ENCODE measurements at regions not wholly inside any gene's neighbourhood (a gene's known extent, or its start where the extent isn't known, plus 50 kb on each side); places are given as distances from the start of the nearest gene placed in this dataset.

- no peak overlapping the region for H3K4me3 ChIP-seq (ENCODE audit: low read depth, low read length)
- no peak for DNase-seq (ENCODE audit: low read depth)
- no peak for TF ChIP-seq CTCF (IDR thresholded peaks at IDR 0.05; ENCODE audit: control insufficient read depth, extremely low read depth, insufficient read depth)
Observed at GRCh38 chr4:140284456-140284855, 89.0 kb upstream of the SCOC start.

GRCh38 chr4:140281828-140282552, 91.5 kb upstream of the SCOC start:
- H3K4me3 ChIP-seq (ENCODE audit: low read depth, low read length), result no peak overlapping the region
- no peak for DNase-seq (ENCODE audit: low read depth)
- TF ChIP-seq CTCF (IDR thresholded peaks at IDR 0.05; ENCODE audit: control insufficient read depth, extremely low read depth, insufficient read depth), result peak; percentile 3; the same call in 1 of the 2 replicates

DNA sequence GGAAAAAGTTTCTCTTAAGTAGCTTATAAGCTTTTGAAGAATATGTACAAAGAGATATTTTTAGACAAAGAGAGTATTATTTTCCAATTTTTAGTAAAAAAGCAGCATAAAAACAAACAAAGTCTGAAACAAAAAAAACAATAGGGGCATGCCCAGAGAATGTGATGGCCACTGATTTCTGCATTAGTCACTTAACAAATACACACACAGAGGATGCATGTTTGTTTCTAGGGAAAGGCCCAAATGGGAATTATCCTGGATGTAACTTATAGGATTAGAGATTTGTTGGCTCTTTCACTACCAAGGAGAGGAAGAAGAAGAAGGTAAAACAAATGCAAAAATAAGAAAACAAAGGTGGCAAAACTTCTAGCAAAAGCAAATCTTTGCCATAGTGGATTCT, 95.9 kb upstream of the SCOC start:
- no peak overlapping the region for H3K4me3 ChIP-seq (ENCODE audit: low read depth, low read length)
- DNase-seq (ENCODE audit: low read depth), result no peak
- no peak for TF ChIP-seq CTCF (IDR thresholded peaks at IDR 0.05; ENCODE audit: control insufficient read depth, extremely low read depth, insufficient read depth)

GRCh38 chr4:140271553-140271952, 101.9 kb upstream of the SCOC start:
- DNase-seq (ENCODE audit: low read depth), result no peak
- TF ChIP-seq CTCF (IDR thresholded peaks at IDR 0.05; ENCODE audit: control insufficient read depth, extremely low read depth, insufficient read depth), result no peak
- H3K4me3 ChIP-seq (ENCODE audit: low read depth, low read length), result no peak overlapping the region

GRCh38 chr4:140269369-140269768, 104.1 kb upstream of the SCOC start:
- no peak overlapping the region for H3K4me3 ChIP-seq (ENCODE audit: low read depth, low read length)
- no peak for DNase-seq (ENCODE audit: low read depth)
- TF ChIP-seq CTCF (IDR thresholded peaks at IDR 0.05; ENCODE audit: control insufficient read depth, extremely low read depth, insufficient read depth), result no peak

DNA sequence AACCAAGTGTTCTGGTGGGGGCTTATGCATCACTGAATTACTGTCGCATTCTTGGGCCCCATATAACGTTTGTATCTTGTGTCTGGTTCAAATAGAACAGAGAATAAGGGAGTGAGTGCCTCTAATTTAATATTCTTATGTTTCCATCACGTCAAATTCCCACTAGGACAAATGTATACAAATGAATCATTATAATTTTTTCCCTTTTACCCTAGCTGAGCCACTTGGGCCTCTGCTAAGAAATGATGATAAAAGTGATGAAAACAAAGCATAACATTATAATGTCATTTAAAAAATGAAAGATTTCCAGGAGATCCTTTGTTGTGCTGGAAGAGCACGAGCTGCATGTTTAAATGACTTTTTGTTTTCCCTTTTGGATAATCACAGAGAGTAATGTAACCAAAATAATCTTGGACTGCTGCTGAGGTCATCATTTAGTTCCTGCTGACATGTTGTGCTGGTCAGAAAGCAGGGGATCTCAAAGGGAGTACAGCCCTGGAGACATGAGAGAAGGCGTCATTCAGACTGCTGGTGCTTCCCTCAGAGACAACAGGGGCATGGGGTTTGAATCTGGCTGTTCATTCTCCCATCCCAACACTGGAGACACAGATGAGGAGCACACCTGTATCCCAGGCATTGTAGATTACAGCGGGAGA, 105.1 kb upstream of the SCOC start:
- TF ChIP-seq CTCF (IDR thresholded peaks at IDR 0.05; ENCODE audit: control insufficient read depth, extremely low read depth, insufficient read depth), result no peak
- H3K4me3 ChIP-seq (ENCODE audit: low read depth, low read length), result no peak overlapping the region
- no peak for DNase-seq (ENCODE audit: low read depth)
